ENCODE measurements at regions not wholly inside any gene's neighbourhood (a gene's known extent, or its start where the extent isn't known, plus 50 kb on each side); places are given as distances from the start of the nearest gene placed in this dataset.

GRCh38 chr11:104798789-104799188 lies 99.5 kb downstream of the CASP12 start:
- no peak overlapping the region for H4K8ac ChIP-seq (ENCODE audit: low read length)
- H3K4me2 ChIP-seq (ENCODE audit: low read length, poor library complexity, severe bottlenecking): no peak overlapping the region
- H3K14ac ChIP-seq (ENCODE audit: low read length in 2 of 2): no peak overlapping the region
- H3K36me3 ChIP-seq (ENCODE audit: control insufficient read depth in 1 of 2, insufficient read depth in 2 of 2, low read depth in 1 of 2, low read length in 2 of 2): no peaks in the 10 kb centered on the region
- WGBS: no CpG with 5 or more reads among the region's 1 CpG
- DNase-seq: peak; percentile 13
- no peak overlapping the region for H3K27ac ChIP-seq (ENCODE audit: low read length, poor library complexity, severe bottlenecking)
- H3K18ac ChIP-seq (ENCODE audit: low read depth in 1 of 2, low read length in 2 of 2): no peak overlapping the region
- no peak overlapping the region for H2AK5ac ChIP-seq (ENCODE audit: low read length, severe bottlenecking)
- no peaks in the 10 kb centered on the region for H3K79me1 ChIP-seq (replicated peaks; ENCODE audit: low read length, poor library complexity, severe bottlenecking)
- H3K4me3 ChIP-seq (ENCODE audit: insufficient read depth in 1 of 2, low read depth in 1 of 2, low read length in 2 of 2): peak overlapping the region in 1 of 2 experiments; percentile 50
- H3K23ac ChIP-seq (ENCODE audit: low read length in 2 of 2): no peak overlapping the region
- peak overlapping the region; percentile 72 for H3K9ac ChIP-seq (ENCODE audit: low read length)
- no peak overlapping the region for H2BK5ac ChIP-seq (ENCODE audit: low read depth, low read length, poor library complexity, severe bottlenecking)
- no peak overlapping the region for H2BK12ac ChIP-seq (ENCODE audit: low read length in 2 of 2)
- no peak overlapping the region for H2BK15ac ChIP-seq (ENCODE audit: low read depth, poor library complexity, severe bottlenecking)
- no peak overlapping the region for H2AFZ ChIP-seq (ENCODE audit: low read depth, low read length)
- no peaks in the 10 kb centered on the region for H3K9me3 ChIP-seq (ENCODE audit: control insufficient read depth, low read length)
- no peaks in the 10 kb centered on the region for H3K4me1 ChIP-seq (ENCODE audit: control insufficient read depth, insufficient read depth, low read depth, low read length)
- H4K91ac ChIP-seq (ENCODE audit: low read length): no peak overlapping the region
- no peak overlapping the region for H2BK120ac ChIP-seq (ENCODE audit: low read depth, low read length)
- H3K4ac ChIP-seq (ENCODE audit: low read depth in 1 of 2, low read length in 2 of 2): no peak overlapping the region
- H3K27me3 ChIP-seq (ENCODE audit: control insufficient read depth in 1 of 2, insufficient read depth in 1 of 2, low read length in 2 of 2): no peaks in the 10 kb centered on the region

DNA sequence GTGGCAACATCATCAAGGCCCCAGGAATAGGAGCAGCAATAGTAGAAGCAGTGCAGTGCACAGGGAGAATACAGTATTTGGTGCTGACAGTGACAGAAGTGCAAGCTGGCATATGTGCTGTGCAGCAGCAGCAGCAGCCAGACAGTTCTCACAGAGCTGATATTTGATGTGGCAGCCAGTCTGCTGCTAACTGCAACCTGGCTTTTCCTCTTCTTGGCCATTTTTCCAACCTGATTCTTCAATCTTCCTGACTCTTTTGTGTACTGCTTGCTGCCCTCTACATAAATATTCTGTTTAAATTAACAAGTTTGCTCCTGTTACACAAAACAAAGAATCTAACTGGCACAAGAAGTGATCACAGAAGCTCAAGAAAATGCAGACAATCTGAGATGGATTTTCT lies 102.0 kb downstream of the CASP12 start:
- no peak overlapping the region for H3K4me2 ChIP-seq (ENCODE audit: low read length, poor library complexity, severe bottlenecking)
- peak overlapping the region in 1 of 2 experiments; percentile 9 for H3K18ac ChIP-seq (ENCODE audit: low read depth in 1 of 2, low read length in 2 of 2)
- no peak overlapping the region for H2BK12ac ChIP-seq (ENCODE audit: low read length in 2 of 2)
- no peaks in the 10 kb centered on the region for H3K36me3 ChIP-seq (ENCODE audit: control insufficient read depth in 1 of 2, insufficient read depth in 2 of 2, low read depth in 1 of 2, low read length in 2 of 2)
- H2AFZ ChIP-seq (ENCODE audit: low read depth, low read length): no peak overlapping the region
- H3K9ac ChIP-seq (ENCODE audit: low read length): no peak overlapping the region
- H2BK5ac ChIP-seq (ENCODE audit: low read depth, low read length, poor library complexity, severe bottlenecking): no peak overlapping the region
- H4K91ac ChIP-seq (ENCODE audit: low read length): no peak overlapping the region
- no peak overlapping the region for H3K4ac ChIP-seq (ENCODE audit: low read depth in 1 of 2, low read length in 2 of 2)
- H3K4me3 ChIP-seq (ENCODE audit: insufficient read depth in 1 of 2, low read depth in 1 of 2, low read length in 2 of 2): no peak overlapping the region
- H2BK15ac ChIP-seq (ENCODE audit: low read depth, poor library complexity, severe bottlenecking): no peak overlapping the region
- H3K23ac ChIP-seq (ENCODE audit: low read length in 2 of 2): no peak overlapping the region
- H2AK5ac ChIP-seq (ENCODE audit: low read length, severe bottlenecking): no peak overlapping the region
- H3K27me3 ChIP-seq (ENCODE audit: control insufficient read depth in 1 of 2, insufficient read depth in 1 of 2, low read length in 2 of 2): no peaks in the 10 kb centered on the region
- no peak overlapping the region for H2BK120ac ChIP-seq (ENCODE audit: low read depth, low read length)
- no peak overlapping the region for H4K8ac ChIP-seq (ENCODE audit: low read length)
- H3K14ac ChIP-seq (ENCODE audit: low read length in 2 of 2): no peak overlapping the region
- H3K79me1 ChIP-seq (replicated peaks; ENCODE audit: low read length, poor library complexity, severe bottlenecking): no peaks in the 10 kb centered on the region
- no peaks in the 10 kb centered on the region for H3K4me1 ChIP-seq (ENCODE audit: control insufficient read depth, insufficient read depth, low read depth, low read length)
- no peak overlapping the region for H3K27ac ChIP-seq (ENCODE audit: low read length, poor library complexity, severe bottlenecking)
- H3K9me3 ChIP-seq (ENCODE audit: control insufficient read depth, low read length): no peaks in the 10 kb centered on the region
- DNase-seq: no peak

GRCh38 chr11:104795501-104796213 lies 102.6 kb downstream of the CASP12 start:
- Histone ChIP-seq H3K27me3 (ENCODE audit: control insufficient read depth in 1 of 2, insufficient read depth in 1 of 2, low read length in 2 of 2) (no peaks in the 10 kb centered on the region), H4K91ac (ENCODE audit: low read length) (no peak overlapping the region), H3K14ac (ENCODE audit: low read length in 2 of 2) (no peak overlapping the region), H3K23ac (ENCODE audit: low read length in 2 of 2) (no peak overlapping the region), H3K9ac (ENCODE audit: low read length) (no peak overlapping the region), H3K4me3 (ENCODE audit: insufficient read depth in 1 of 2, low read depth in 1 of 2, low read length in 2 of 2) (no peak overlapping the region), H2BK15ac (ENCODE audit: low read depth, poor library complexity, severe bottlenecking) (no peak overlapping the region), H4K8ac (ENCODE audit: low read length) (no peak overlapping the region), H2AFZ (ENCODE audit: low read depth, low read length) (no peak overlapping the region), H3K36me3 (ENCODE audit: control insufficient read depth in 1 of 2, insufficient read depth in 2 of 2, low read depth in 1 of 2, low read length in 2 of 2) (no peaks in the 10 kb centered on the region), H3K4ac (ENCODE audit: low read depth in 1 of 2, low read length in 2 of 2) (no peak overlapping the region), H3K9me3 (ENCODE audit: control insufficient read depth, low read length) (no peaks in the 10 kb centered on the region), H3K27ac (ENCODE audit: low read length, poor library complexity, severe bottlenecking) (no peak overlapping the region), H2BK12ac (ENCODE audit: low read length in 2 of 2) (no peak overlapping the region), H3K4me2 (ENCODE audit: low read length, poor library complexity, severe bottlenecking) (no peak overlapping the region), H2BK5ac (ENCODE audit: low read depth, low read length, poor library complexity, severe bottlenecking) (no peak overlapping the region), H2BK120ac (ENCODE audit: low read depth, low read length) (no peak overlapping the region), H3K18ac (ENCODE audit: low read depth in 1 of 2, low read length in 2 of 2) (no peak overlapping the region), H3K79me1 (replicated peaks; ENCODE audit: low read length, poor library complexity, severe bottlenecking) (no peaks in the 10 kb centered on the region), H3K4me1 (ENCODE audit: control insufficient read depth, insufficient read depth, low read depth, low read length) (no peaks in the 10 kb centered on the region), H2AK5ac (ENCODE audit: low read length, severe bottlenecking) (no peak overlapping the region)
- 78% methylated on average over 5 of the region's 5 CpGs for WGBS
- no peak for DNase-seq

- Histone ChIP-seq H3K79me1 (replicated peaks; ENCODE audit: low read length, poor library complexity, severe bottlenecking) (no peaks in the 10 kb centered on the region), H2AK5ac (ENCODE audit: low read length, severe bottlenecking) (no peak overlapping the region), H3K36me3 (ENCODE audit: control insufficient read depth in 1 of 2, insufficient read depth in 2 of 2, low read depth in 1 of 2, low read length in 2 of 2) (no peaks in the 10 kb centered on the region), H2BK120ac (ENCODE audit: low read depth, low read length) (no peak overlapping the region), H3K4me3 (ENCODE audit: insufficient read depth in 1 of 2, low read depth in 1 of 2, low read length in 2 of 2) (no peak overlapping the region), H2BK5ac (ENCODE audit: low read depth, low read length, poor library complexity, severe bottlenecking) (no peak overlapping the region), H2BK12ac (ENCODE audit: low read length in 2 of 2) (no peak overlapping the region), H3K23ac (ENCODE audit: low read length in 2 of 2) (no peak overlapping the region), H3K4me1 (ENCODE audit: control insufficient read depth, insufficient read depth, low read depth, low read length) (no peaks in the 10 kb centered on the region), H3K27ac (ENCODE audit: low read length, poor library complexity, severe bottlenecking) (no peak overlapping the region), H4K8ac (ENCODE audit: low read length) (no peak overlapping the region), H3K27me3 (ENCODE audit: control insufficient read depth in 1 of 2, insufficient read depth in 1 of 2, low read length in 2 of 2) (no peaks in the 10 kb centered on the region), H3K18ac (ENCODE audit: low read depth in 1 of 2, low read length in 2 of 2) (no peak overlapping the region), H4K91ac (ENCODE audit: low read length) (no peak overlapping the region), H3K9ac (ENCODE audit: low read length) (no peak overlapping the region), H3K14ac (ENCODE audit: low read length in 2 of 2) (no peak overlapping the region), H3K4ac (ENCODE audit: low read depth in 1 of 2, low read length in 2 of 2) (no peak overlapping the region), H3K9me3 (ENCODE audit: control insufficient read depth, low read length) (no peaks in the 10 kb centered on the region), H3K4me2 (ENCODE audit: low read length, poor library complexity, severe bottlenecking) (no peak overlapping the region), H2BK15ac (ENCODE audit: low read depth, poor library complexity, severe bottlenecking) (no peak overlapping the region), H2AFZ (ENCODE audit: low read depth, low read length) (no peak overlapping the region)
- WGBS: 50% methylated on average over 1 of the region's 2 CpGs
- peak; percentile 15 for DNase-seq
Observed at GRCh38 chr11:104792861-104793260, 105.4 kb downstream of the CASP12 start.
